ENCODE measurements at regions not wholly inside any gene's neighbourhood (a gene's known extent, or its start where the extent isn't known, plus 50 kb on each side); places are given as distances from the start of the nearest gene placed in this dataset.

- DNase-seq (ENCODE audit: low spot score) (no peak), ATAC-seq (ENCODE audit: low FRiP score) (no peak)
- no peak for TF ChIP-seq CTCF (IDR thresholded peaks at IDR 0.05)
These were observed 262.3 kb upstream of the HES1 start for GRCh38 chr3:193873426-193874201.

- no peak for TF ChIP-seq CTCF (IDR thresholded peaks at IDR 0.05)
- DNase-seq (ENCODE audit: low spot score) (no peak), ATAC-seq (ENCODE audit: low FRiP score) (no peak)
These were observed 261.4 kb upstream of the HES1 start for GRCh38 chr3:193874512-193874911.

- ATAC-seq (ENCODE audit: low FRiP score) (no peak), DNase-seq (ENCODE audit: low spot score) (no peak)
- no peak for TF ChIP-seq CTCF (IDR thresholded peaks at IDR 0.05)
These were observed 260.9 kb upstream of the HES1 start for GRCh38 chr3:193874997-193875593.

DNA sequence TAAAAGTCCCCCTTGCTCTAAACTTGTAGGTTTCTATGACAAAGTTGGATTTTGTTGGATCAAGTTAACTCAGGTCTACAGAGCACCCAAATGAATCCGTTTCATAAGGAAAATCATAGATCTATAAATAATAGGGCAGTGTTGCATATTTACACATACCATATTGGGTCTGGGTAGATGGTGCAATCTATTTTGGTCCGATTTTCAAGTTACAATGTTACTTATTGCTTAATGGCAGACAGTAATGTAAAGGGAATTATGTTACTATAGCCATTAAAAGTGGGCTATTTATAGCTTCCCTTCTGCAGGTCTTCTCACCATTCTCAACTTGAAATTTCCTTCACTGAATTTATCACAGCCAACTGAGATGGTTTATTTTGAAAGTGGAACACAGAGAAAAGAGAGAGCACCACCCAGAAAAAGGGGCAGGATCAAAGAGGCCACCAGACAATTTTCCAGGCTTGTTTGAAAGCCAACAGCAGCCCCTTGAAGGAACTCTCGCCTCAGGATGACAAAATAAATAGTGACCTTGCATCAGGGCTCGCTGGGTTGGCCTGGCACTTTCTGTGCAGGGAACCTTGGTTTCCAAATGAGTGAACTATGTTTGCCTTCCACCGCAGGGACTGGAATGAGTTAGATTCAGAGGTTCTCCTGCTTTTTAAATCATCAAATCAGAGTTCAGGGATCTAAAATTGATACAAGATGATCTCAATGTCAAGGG, 260.2 kb upstream of the HES1 start:
- no peak for DNase-seq (ENCODE audit: low spot score)
- TF ChIP-seq CTCF (IDR thresholded peaks at IDR 0.05) = no peak
- ATAC-seq (ENCODE audit: low FRiP score) = no peak

GRCh38 chr3:193879099-193879863, 256.7 kb upstream of the HES1 start:
- TF ChIP-seq CTCF (IDR thresholded peaks at IDR 0.05) = no peak
- DNase-seq (ENCODE audit: low spot score) (no peak), ATAC-seq (ENCODE audit: low FRiP score) (no peak)

- ATAC-seq (ENCODE audit: low FRiP score) (no peak), DNase-seq (ENCODE audit: low spot score) (no peak)
- no peak for TF ChIP-seq CTCF (IDR thresholded peaks at IDR 0.05)
These were observed 256.1 kb upstream of the HES1 start for GRCh38 chr3:193879864-193880242.
